ENCODE measurements at regions not wholly inside any gene's neighbourhood (a gene's known extent, or its start where the extent isn't known, plus 50 kb on each side); places are given as distances from the start of the nearest gene placed in this dataset.

DNA sequence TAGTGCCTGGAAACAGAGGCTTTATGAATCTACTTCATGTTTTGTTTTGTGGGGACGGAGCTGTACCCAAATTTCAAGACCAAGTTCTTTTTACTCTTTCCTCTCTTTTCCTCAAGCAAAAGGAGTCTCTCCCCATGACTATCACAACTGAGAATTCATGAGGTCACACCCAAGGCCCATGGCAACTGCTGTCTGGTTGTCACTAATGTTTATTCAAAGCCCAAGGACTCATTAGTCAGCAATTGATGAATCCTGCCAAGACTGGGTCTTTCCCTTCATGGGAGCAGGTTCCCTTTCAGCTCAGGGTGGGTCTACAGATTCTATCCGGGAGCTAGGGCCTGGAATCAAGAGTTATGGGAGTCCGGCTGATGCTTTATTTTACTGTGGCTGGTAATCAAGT is 441.5 kb upstream of the PCDH20 start:
- TF ChIP-seq ZFP3 (CRISPR knock-in tag; IDR thresholded peaks at IDR 0.05) (no peak), ZNF8 (CRISPR knock-in tag; IDR thresholded peaks at IDR 0.05) (no peak), ZFP30 (CRISPR knock-in tag; IDR thresholded peaks at IDR 0.05) (no peak), CSDC2 (CRISPR knock-in tag; IDR thresholded peaks at IDR 0.05) (no peak)
